Loucy (cell line): ENCODE measurements at regions not wholly inside any gene's neighbourhood (a gene's known extent, or its start where the extent isn't known, plus 50 kb on each side); places are given as distances from the start of the nearest gene placed in this dataset.

Experiments used
- H2AFZ ChIP-seq: fragments of 200-600 bp; sonication (generic); 2 replicates; pipeline ENCODE4 v1.6.0; 2016; ENCODE audit warnings: antibody characterized with exemption, mild to moderate bottlenecking, low read length, moderate library complexity
- H3F3A ChIP-seq: fragments of 200-600 bp; 2 replicates; pipeline ENCODE4 v1.6.0; 2016; ENCODE audit warnings: antibody characterized with exemption, low read depth, mild to moderate bottlenecking
- H3K27me3 ChIP-seq: fragments of 200-600 bp; sonication (generic); 2 replicates; pipeline ENCODE4 v1.6.1; 2014; ENCODE audit warnings: low read length, mild to moderate bottlenecking; ENCODE audit not compliant: insufficient read depth, poor library complexity, severe bottlenecking
- H3K36me3 ChIP-seq: fragments of 200-600 bp; sonication (generic); 2 replicates; pipeline ENCODE4 v1.6.1; 2016; ENCODE audit warnings: low read length; ENCODE audit not compliant: insufficient read depth
- H3K4me1 ChIP-seq: fragments of 200-600 bp; sonication (generic); 2 replicates; pipeline ENCODE4 v1.5.1; 2014; ENCODE audit warnings: low read length, mild to moderate bottlenecking; ENCODE audit not compliant: insufficient read depth, poor library complexity, severe bottlenecking
- H3K4me2 ChIP-seq: fragments of 200-600 bp; sonication (generic); 2 replicates; pipeline ENCODE4 v1.6.0; 2014; ENCODE audit warnings: antibody characterized with exemption, low read length, low read depth, mild to moderate bottlenecking; ENCODE audit not compliant: poor library complexity, severe bottlenecking
- H3K4me3 ChIP-seq: fragments of 200-600 bp; sonication (generic); 2 replicates; pipeline ENCODE4 v1.5.1; 2014; ENCODE audit warnings: low read length, mild to moderate bottlenecking, mixed read lengths; ENCODE audit not compliant: poor library complexity, severe bottlenecking
- H3K79me2 ChIP-seq: fragments of 200-600 bp; sonication (generic); 2 replicates; pipeline ENCODE4 v1.6.1; 2014; ENCODE audit warnings: low read length; ENCODE audit not compliant: insufficient read depth
- H3K9ac ChIP-seq: fragments of 200-600 bp; sonication (generic); 2 replicates; pipeline ENCODE4 v1.6.0; 2014; ENCODE audit warnings: mild to moderate bottlenecking, low read depth, low read length, moderate library complexity; ENCODE audit not compliant: poor library complexity, severe bottlenecking
- H3K9me2 ChIP-seq: fragments of 200-600 bp; sonication (generic); replicated peaks from 2 replicates; pipeline ENCODE4 v1.6.1; 2016; ENCODE audit warnings: low read depth, low read length, mixed read lengths
- H3K9me3 ChIP-seq: fragments of 200-600 bp; sonication (generic); 2 replicates; pipeline ENCODE4 v1.6.1; 2014; ENCODE audit warnings: mild to moderate bottlenecking, antibody characterized with exemption, low read length, low read depth; ENCODE audit not compliant: insufficient read depth
- H4K20me1 ChIP-seq: fragments of 200-600 bp; sonication (generic); 2 replicates; pipeline ENCODE4 v1.6.0; 2014; ENCODE audit warnings: antibody characterized with exemption, low read length, mild to moderate bottlenecking; ENCODE audit not compliant: insufficient read depth, poor library complexity, severe bottlenecking
- CTCF ChIP-seq: fragments of 200-600 bp; sonication (generic); conservative IDR thresholded peaks from 2 replicates; pipeline ENCODE4 v1.5.1; 2014; ENCODE audit warnings: mild to moderate bottlenecking, antibody characterized with exemption, low read length
- EZH2phosphoT487 ChIP-seq: fragments of 200-600 bp; IDR thresholded peaks from 2 replicates; pipeline ENCODE4 v1.6.1; 2018; ENCODE audit warnings: antibody characterized with exemption, mild to moderate bottlenecking, moderate library complexity, borderline replicate concordance

DNA sequence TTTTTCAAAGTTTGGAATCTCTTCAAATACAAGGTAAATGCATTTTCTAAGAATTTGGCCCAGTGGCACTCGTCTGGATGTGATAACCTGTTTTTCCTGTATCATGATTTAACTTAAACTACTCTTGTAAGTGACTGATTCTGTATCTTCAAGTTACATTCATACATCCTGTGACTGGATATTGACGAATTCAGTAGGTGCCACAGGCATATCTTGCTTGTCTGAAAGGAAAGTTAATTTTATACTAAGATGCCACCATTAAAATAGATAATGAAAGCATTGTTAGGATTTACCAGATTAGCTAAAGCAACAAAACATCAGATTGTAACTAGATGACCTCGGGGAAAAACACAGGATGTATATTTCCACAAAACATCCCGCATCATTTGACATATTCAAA, 175.3 kb upstream of the ZNF608 start:
- Histone ChIP-seq H4K20me1 (no peaks in the 10 kb centered on the region), H3K9ac (no peak overlapping the region), H3F3A (no peaks in the 10 kb centered on the region), H3K4me1 (peaks cover 6% of the 10 kb centered on the region), H2AFZ (no peak overlapping the region), H3K79me2 (no peaks in the 10 kb centered on the region), H3K4me3 (no peak overlapping the region), H3K36me3 (no peaks in the 10 kb centered on the region), H3K9me2 (no peaks in the 10 kb centered on the region), H3K9me3 (no peaks in the 10 kb centered on the region), H3K27me3 (no peaks in the 10 kb centered on the region), H3K4me2 (no peak overlapping the region)
- TF ChIP-seq EZH2phosphoT487, result no peak
- no peak for TF ChIP-seq CTCF

DNA sequence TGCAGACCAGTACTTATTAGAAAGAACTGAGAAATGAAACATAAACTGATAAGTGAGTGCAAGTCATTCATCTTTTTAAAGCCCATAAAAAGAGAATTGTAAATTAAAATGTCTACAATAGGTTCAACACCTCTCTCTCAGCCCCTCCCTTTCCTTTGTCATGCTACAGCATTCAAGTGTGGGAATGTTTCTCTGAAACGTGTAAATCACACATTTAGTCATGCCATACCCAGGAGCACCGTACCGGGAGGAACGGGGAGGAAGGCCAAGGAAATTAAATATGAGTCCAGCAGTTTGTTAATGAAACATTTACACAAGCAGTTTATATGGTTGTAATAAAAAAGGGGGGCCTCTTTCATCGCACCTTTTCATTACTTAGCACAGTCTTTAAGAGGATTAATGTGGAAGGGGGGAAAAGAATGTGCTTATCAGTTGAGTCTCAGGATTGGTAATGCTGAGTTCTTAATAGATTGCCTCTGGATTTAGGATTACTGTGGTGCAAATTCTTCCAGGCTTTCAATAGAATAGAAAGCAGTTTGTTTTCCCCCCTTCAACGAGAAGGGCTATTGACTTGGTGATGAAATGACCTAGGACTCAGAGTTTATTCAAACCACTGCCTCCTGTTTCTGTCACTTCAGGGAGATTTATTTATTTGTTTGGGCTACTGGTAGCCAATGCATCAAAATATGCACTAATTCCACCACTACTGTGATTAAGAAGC, 176.0 kb upstream of the ZNF608 start:
- H4K20me1 ChIP-seq, result no peaks in the 10 kb centered on the region
- no peaks in the 10 kb centered on the region for H3F3A ChIP-seq
- peaks cover 6% of the 10 kb centered on the region for H3K4me1 ChIP-seq
- no peaks in the 10 kb centered on the region for H3K27me3 ChIP-seq
- H3K36me3 ChIP-seq, result no peaks in the 10 kb centered on the region
- no peak overlapping the region for H3K4me2 ChIP-seq
- H3K9ac ChIP-seq, result no peak overlapping the region
- H3K9me2 ChIP-seq, result no peaks in the 10 kb centered on the region
- no peaks in the 10 kb centered on the region for H3K79me2 ChIP-seq
- no peak for TF ChIP-seq CTCF
- TF ChIP-seq EZH2phosphoT487, result no peak
- H3K4me3 ChIP-seq, result no peak overlapping the region
- no peaks in the 10 kb centered on the region for H3K9me3 ChIP-seq
- H2AFZ ChIP-seq, result no peak overlapping the region

- Histone ChIP-seq H3K4me2 (no peak overlapping the region), H3K9me2 (no peaks in the 10 kb centered on the region), H3K36me3 (no peaks in the 10 kb centered on the region), H3K27me3 (no peaks in the 10 kb centered on the region), H3K9ac (no peak overlapping the region), H3K4me1 (peaks cover 6% of the 10 kb centered on the region), H2AFZ (peak overlapping the region; percentile 64; the same call in 1 of the 2 replicates), H3K79me2 (no peaks in the 10 kb centered on the region), H4K20me1 (no peaks in the 10 kb centered on the region), H3K9me3 (no peaks in the 10 kb centered on the region), H3F3A (no peaks in the 10 kb centered on the region), H3K4me3 (no peak overlapping the region)
- TF ChIP-seq EZH2phosphoT487 (no peak), CTCF (no peak)
These were observed 176.7 kb upstream of the ZNF608 start for GRCh38 chr5:124923131-124923530.
